Fibroblast of skin of back (primary cell): ENCODE measurements at regions not wholly inside any gene's neighbourhood (a gene's known extent, or its start where the extent isn't known, plus 50 kb on each side); places are given as distances from the start of the nearest gene placed in this dataset.
A peak's percentile ranks its signal among the peaks of the same experiment; 100 is the strongest.

Experiments
- DNase-seq: peaks from one replicate; pipeline ENCODE4 v3.0.0-alpha.2; 2013

GRCh38 chr11:64457416-64458010 lies 98.2 kb upstream of the SLC22A11 start:
- DNase-seq: no peak

DNA sequence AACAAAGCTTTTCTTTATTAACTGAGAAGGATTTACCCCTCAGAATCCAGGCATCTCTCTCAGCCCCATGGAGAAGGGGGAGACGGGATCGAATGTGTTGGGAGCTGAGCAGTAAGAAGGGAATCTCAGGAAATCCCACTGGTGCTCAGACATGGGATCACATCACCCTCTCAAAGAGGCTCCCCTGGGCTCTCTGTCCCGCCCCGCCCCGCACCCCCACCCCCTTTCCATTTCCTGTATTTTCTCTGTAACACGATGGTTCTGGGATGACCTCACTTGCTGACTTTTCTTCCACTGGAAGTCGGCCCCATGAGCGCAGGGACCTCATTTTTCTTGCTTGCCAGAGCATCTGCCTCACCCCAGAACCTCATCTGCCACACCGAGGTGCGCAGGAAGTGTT lies 96.7 kb upstream of the SLC22A11 start:
- DNase-seq: peak; percentile 52

GRCh38 chr11:64459609-64460008 lies 96.1 kb upstream of the SLC22A11 start:
- no peak for DNase-seq

DNA sequence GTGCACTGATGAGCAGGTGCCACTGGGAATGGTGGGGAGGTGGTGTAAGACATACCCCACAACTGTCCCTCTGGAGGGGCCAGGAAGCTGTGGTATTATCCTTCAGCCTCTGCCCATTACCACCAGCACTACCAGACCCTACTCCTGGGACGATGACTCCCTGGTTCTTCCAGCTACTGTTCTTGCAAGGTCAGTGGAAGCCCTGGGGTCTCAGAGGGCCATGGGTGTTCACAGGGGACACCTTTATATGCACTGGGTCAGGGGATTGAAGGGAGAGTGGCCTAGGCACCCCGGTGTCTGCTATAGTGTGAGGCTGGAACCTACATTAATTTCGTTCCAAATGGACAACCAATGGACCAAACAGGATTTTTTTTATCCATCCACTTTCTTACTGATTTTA lies 94.7 kb upstream of the SLC22A11 start:
- DNase-seq: no peak

DNA sequence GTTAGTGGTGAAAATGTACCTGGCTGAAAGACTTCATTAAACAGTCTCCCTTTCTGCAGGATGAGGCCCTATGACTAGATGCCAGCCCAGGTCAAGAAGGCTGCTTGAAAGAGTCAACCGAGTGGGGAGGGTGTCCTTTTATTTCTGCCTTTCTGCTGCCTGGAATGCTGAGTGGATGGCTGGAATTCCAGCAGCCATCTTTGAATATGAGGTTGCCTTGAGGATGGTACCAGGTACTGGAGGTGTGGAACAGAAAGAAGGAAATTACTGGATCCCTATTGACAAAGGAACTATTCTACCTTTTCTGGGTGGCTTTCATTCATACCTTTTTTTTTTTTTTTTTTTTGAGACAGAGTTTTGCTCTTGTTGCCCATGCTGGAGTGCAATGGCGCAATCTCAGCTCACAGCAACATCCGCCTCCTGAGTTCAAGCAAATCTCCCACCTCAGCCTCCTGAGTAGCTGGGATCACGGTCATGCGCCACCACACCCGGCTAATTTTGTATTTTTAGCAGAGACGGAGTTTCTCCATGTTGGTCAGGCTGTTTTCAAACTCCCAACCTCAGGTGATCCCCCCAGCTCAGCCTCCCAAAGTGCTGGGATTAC lies 89.5 kb upstream of the SLC22A11 start:
- DNase-seq: no peak

- no peak for DNase-seq
These were observed 86.5 kb upstream of the SLC22A11 start for GRCh38 chr11:64469288-64469687.

GRCh38 chr11:64472593-64473455 lies 82.9 kb upstream of the SLC22A11 start:
- DNase-seq: no peak

- no peak for DNase-seq
These were observed 81.1 kb upstream of the SLC22A11 start for GRCh38 chr11:64474680-64475079.

DNA sequence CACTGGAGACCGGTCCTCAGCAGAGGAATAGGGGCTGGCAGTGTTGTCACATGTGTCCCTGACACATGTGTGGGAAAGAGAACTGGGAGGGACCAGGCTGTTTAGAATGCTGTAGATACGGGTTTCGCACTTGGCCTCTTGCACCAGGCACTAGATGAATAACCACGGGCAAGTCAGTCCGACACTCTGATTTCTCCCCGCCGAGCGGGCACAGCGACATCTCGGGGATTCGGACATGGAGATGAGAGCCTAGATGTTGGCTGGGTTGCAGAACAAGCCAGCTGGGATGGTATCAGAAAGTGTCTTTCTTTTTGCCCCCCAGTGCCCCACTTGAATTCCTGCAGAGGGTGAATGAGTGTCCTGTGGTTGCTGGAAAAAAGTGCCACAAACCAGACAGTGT lies 80.6 kb upstream of the SLC22A11 start:
- DNase-seq: no peak

DNA sequence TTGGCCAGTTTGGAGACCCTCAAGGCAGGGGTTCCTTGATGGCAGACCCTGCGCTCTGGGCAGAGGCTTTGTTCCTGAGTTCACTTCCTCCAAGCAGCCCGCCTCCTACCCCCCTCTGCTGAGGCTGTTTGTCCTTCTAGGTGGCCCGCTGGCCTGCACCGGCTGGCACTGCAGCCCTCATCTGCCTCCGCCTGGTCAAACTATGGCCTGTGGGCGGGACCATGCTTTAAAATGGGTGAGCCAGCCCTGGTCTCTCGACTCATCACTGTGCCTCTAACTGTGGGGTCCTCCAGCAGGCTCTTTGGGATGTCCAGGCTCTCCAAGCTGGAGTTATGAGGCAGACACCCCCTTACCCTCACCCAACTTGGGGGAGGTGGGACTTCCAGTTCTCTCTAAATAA lies 78.9 kb upstream of the SLC22A11 start:
- no peak for DNase-seq

- DNase-seq: no peak
These were observed 78.1 kb upstream of the SLC22A11 start for GRCh38 chr11:64477675-64478074.

- no peak for DNase-seq
These were observed 73.2 kb upstream of the SLC22A11 start for GRCh38 chr11:64482588-64482987.

- no peak for DNase-seq
These were observed 71.3 kb upstream of the SLC22A11 start for GRCh38 chr11:64484191-64485022.

- DNase-seq: no peak
These were observed 70.7 kb upstream of the SLC22A11 start for GRCh38 chr11:64485074-64485473.

DNA sequence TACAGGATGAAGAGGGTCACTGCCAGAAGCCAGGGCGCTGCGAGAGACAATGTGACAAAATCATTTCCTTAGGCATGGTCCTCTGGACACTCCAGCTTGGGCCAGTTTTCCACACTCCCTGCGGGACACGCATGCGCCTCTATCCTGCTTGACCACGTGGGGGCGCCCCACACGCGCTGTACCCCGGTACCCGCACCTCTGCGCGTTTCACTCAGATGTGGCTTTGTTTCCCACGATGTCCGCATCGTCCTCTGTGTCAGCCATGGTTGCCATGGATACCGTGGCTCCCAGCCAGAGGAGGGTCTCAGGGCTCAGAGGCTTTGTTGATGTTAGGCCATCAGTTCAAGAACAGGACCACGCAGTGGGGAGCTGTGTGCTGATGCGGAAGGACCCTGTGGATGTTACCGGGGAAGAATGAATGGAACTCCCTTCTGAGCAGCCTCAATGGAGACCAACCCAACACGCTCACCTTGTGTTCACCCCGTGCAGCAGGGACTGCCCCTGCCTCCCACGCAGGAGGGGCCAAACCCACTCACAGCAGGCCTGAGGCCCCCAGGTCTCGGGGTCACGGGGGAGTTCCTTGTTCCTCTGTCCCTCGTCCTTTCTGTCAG lies 65.8 kb upstream of the SLC22A11 start:
- peak; percentile 29 for DNase-seq

DNA sequence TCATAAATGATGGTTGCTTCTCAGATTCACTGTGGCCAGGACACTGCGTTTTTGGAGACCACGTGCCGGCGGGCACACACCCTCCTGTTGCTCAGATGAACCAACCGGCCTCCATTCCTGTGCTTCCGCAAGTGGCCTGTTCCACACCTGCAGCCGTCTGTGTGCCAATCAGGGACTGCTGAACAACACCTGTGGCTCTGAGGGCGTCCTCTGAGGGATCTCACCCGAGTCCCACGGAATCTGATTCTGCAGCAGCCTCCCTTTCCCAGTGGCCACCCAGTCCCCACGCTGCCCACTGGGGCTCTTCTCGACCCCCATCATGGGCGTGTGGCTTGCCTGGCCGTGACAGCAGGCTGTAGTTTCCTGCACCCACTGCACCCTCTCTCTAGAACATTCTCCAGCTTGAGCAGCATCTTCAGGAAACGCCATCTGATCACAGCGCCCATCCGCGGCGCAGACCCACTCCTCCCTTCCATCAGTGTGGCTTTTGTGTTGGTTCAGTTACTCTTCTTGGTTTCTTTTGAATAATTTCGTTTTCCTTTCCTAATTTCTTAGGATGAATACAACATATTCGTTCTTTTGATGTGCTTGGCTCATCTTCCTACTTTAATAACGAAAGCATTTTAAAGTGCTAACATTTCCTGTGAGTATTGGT lies 65.1 kb upstream of the SLC22A11 start:
- DNase-seq: no peak

- DNase-seq: no peak
These were observed 63.2 kb upstream of the SLC22A11 start for GRCh38 chr11:64492561-64492960.

- no peak for DNase-seq
These were observed 57.6 kb upstream of the SLC22A11 start for GRCh38 chr11:64498136-64498535.

DNA sequence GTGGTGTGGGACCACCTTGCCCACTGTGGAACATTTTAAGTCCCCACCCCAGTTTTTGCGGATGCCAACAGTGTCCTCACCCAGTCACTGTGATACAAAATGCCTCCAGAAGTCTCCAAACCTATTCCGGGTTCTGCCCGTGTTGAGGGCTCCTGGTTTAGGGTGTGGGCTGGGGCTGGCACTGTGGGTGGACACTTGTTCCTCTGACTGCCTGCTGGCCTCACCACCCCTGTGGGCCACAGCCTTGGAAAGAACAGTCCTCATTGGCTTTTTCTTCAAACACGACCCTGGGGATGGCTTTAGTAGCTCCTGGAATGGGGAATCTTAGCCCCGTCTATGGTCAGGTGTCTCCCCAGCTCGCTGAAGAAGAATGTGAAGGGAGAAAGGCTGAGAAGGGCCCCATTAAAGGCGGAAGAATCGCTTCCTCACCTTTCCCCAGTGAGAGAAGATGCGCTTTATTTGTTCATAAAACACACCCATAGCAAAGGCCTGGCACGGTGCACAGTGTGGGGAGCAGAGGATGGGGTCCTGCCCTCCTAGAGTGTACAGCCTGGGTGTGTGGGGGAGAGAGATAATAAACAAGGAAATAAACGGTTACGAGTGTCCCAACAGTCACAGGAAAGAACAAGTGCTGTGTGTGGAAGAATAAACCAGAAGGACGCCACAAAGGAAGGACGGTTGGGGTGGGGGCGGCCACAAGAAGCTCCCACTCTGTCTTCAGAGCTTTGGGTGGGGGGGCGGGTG lies 56.3 kb upstream of the SLC22A11 start:
- DNase-seq: no peak

GRCh38 chr11:64500176-64501013 lies 55.3 kb upstream of the SLC22A11 start:
- DNase-seq: no peak
